ENCODE measurements at regions not wholly inside any gene's neighbourhood (a gene's known extent, or its start where the extent isn't known, plus 50 kb on each side); places are given as distances from the start of the nearest gene placed in this dataset.

DNA sequence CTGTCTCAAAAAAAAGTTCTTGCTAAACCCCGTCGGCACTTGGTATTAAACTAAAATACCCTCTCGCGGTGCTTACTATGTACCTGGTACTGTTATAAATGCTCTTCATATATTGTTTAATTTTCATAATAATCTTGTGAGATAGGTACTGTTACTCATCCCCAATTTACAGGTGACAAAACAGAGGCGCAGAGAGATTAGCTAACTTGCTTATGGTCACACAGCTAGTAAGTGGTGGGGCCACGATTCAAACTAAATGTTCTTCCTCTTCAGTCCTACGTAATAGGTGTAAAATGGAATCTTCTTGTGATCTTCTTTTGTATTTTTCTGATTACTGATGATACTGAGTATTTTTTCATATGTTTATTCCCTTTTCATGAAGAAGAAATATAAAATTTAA is 51.3 kb downstream of the TET3 start:
- no peak overlapping the region for H3K4me3 ChIP-seq (ENCODE audit: low read depth, low read length)
- no peak for DNase-seq
- no peak overlapping the region for H3K27ac ChIP-seq
- H3K9me3 ChIP-seq (ENCODE audit: severe bottlenecking) = no peaks in the 10 kb centered on the region
- no peaks in the 10 kb centered on the region for H3K36me3 ChIP-seq
- TF ChIP-seq, protein P1, sequence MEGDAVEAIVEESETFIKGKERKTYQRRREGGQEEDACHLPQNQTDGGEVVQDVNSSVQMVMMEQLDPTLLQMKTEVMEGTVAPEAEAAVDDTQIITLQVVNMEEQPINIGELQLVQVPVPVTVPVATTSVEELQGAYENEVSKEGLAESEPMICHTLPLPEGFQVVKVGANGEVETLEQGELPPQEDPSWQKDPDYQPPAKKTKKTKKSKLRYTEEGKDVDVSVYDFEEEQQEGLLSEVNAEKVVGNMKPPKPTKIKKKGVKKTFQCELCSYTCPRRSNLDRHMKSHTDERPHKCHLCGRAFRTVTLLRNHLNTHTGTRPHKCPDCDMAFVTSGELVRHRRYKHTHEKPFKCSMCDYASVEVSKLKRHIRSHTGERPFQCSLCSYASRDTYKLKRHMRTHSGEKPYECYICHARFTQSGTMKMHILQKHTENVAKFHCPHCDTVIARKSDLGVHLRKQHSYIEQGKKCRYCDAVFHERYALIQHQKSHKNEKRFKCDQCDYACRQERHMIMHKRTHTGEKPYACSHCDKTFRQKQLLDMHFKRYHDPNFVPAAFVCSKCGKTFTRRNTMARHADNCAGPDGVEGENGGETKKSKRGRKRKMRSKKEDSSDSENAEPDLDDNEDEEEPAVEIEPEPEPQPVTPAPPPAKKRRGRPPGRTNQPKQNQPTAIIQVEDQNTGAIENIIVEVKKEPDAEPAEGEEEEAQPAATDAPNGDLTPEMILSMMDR (IDR thresholded peaks at IDR 0.05; ENCODE audit: low read depth, low read length) = no peak
- no peaks in the 10 kb centered on the region for H3K27me3 ChIP-seq (ENCODE audit: insufficient read depth, low read depth, severe bottlenecking)

DNA sequence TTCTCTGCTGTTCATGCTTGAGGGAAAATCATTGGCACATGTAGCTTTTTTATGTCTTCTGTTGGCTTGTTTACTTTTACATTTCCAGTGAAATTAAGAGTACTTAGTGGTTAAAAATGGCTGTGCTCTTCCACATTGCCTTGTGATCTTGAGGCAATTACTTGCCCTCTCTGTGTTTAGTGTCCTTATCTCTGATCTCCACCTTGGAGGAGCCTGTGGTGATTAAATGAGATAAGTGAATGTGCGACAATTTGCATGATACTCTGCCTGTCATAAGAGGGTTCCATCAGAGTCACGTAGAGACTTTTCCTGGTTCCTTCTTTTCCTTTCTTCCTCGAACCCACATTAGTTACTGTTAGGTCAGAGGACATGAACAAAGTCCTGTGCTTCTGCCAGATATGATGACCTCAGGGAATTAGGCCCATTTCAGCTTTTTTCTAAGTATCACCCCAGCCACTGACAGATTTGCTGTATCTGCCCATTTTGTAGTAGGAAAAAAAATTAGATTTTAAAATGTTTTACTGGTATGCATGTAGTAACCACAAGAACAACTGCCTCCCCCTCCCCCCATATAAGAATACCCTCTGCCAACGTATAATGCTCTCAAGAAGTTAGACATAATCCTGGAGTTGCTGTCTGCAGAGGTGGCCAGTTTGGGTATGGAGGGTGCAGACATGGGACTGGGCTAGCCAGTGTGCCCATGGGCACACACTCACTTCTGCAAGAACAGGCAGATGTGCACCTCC is 51.9 kb downstream of the TET3 start:
- no peaks in the 10 kb centered on the region for H3K36me3 ChIP-seq
- no peak overlapping the region for H3K27ac ChIP-seq
- no peaks in the 10 kb centered on the region for H3K9me3 ChIP-seq (ENCODE audit: severe bottlenecking)
- no peak overlapping the region for H3K4me3 ChIP-seq (ENCODE audit: low read depth, low read length)
- TF ChIP-seq, protein P1 (IDR thresholded peaks at IDR 0.05; ENCODE audit: low read depth, low read length) = no peak
- no peak for DNase-seq
- H3K27me3 ChIP-seq (ENCODE audit: insufficient read depth, low read depth, severe bottlenecking) = no peaks in the 10 kb centered on the region

DNA sequence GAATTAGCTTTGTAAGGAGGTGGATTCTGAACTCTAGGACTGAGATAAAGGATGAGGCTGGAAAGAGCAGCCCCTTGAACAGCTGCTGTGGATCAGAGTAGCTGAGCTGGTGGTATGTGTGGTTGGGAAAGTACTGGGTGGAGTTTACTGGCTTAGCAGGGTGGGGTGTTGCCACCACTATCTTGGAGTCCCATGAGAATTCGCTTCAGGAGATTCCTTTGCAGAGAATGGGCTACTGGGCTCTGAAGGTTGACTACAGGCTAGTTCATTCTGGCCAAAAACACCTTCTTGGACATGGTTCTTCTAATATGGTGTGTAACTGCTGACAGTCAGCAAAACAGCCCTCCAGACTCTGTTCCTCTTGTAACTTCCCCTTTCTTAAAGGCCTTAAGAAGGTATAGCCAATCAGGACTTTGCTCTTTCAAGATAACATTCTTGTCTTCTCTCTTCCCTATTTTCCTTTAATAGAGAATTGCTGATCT is 52.7 kb downstream of the TET3 start:
- Histone ChIP-seq H3K4me3 (ENCODE audit: low read depth, low read length) (no peak overlapping the region), H3K36me3 (no peaks in the 10 kb centered on the region; the same call in 1 of the 2 replicates), H3K27ac (no peak overlapping the region), H3K9me3 (ENCODE audit: severe bottlenecking) (no peaks in the 10 kb centered on the region), H3K27me3 (ENCODE audit: insufficient read depth, low read depth, severe bottlenecking) (no peaks in the 10 kb centered on the region)
- no peak for DNase-seq
- TF ChIP-seq, protein P1 (IDR thresholded peaks at IDR 0.05; ENCODE audit: low read depth, low read length) = no peak

DNA sequence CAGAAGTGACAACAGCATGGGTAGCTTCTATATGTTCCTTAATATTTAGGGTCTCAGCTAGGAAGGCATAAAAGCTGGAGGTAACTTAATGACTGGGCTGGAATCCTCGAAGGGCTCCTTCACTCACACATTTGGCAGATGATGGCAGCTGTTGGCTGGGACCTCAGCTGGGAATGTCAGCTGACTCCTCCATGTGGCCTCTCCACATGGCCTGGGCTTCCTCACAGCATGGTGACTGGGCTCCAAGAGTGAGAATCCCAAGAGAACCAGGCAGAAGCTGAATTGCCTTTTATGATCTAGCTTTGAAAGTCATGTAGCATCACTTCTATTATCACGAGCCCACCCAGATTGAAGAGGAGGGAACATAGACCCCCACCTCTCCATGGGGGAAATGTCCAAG is 54.9 kb downstream of the TET3 start:
- H3K4me3 ChIP-seq (ENCODE audit: low read depth, low read length) = no peak overlapping the region
- no peaks in the 10 kb centered on the region for H3K27me3 ChIP-seq (ENCODE audit: insufficient read depth, low read depth, severe bottlenecking)
- peaks cover 4% of the 10 kb centered on the region for H3K36me3 ChIP-seq
- no peak for DNase-seq
- TF ChIP-seq, protein P1 (IDR thresholded peaks at IDR 0.05; ENCODE audit: low read depth, low read length) = no peak
- no peak overlapping the region for H3K27ac ChIP-seq
- H3K9me3 ChIP-seq (ENCODE audit: severe bottlenecking) = no peaks in the 10 kb centered on the region

DNA sequence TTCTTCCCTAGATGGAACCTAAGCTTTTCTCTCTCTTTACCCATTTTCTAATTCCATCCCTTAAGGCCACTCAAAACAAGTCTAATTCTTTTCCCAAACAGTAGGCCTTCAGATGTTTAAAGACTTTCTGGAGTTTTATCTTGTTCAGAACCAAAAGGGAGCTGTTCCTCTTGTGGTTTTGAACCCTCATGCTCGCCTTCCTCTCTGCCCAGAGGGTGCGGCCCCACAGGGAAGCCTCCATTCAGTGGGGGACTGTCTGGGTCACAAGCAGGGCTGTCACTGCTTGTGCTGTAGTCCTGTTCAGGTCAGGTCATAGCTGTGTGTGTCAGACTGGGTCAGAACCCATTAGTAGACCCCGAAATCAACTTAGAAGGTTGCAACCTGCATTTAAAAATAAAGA is 56.5 kb downstream of the TET3 start:
- peaks cover 12% of the 10 kb centered on the region for H3K36me3 ChIP-seq
- H3K4me3 ChIP-seq (ENCODE audit: low read depth, low read length) = no peak overlapping the region
- H3K27me3 ChIP-seq (ENCODE audit: insufficient read depth, low read depth, severe bottlenecking) = no peaks in the 10 kb centered on the region
- no peaks in the 10 kb centered on the region for H3K9me3 ChIP-seq (ENCODE audit: severe bottlenecking)
- no peak overlapping the region for H3K27ac ChIP-seq
- no peak for DNase-seq
- TF ChIP-seq, protein P1 (IDR thresholded peaks at IDR 0.05; ENCODE audit: low read depth, low read length) = no peak

DNA sequence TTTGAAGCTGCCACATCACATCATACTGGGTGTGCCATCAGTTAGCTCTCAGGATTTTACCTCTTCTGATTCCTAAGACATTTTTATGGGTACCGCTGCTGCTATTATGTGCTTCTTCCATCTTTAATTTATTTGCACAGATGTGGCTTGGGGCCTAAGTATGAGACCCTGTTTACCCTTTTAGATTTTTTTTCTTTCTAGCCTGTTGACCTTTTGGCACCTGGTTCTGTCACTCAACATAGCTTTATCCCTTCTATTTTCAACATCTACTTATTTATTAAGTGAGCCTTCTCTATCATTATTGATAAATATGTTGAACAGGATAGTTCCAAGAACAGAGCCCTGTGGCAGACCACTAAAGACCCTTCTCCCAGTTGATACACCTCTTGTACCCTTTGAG is 57.0 kb downstream of the TET3 start:
- Histone ChIP-seq H3K4me3 (ENCODE audit: low read depth, low read length) (no peak overlapping the region), H3K27me3 (ENCODE audit: insufficient read depth, low read depth, severe bottlenecking) (no peaks in the 10 kb centered on the region), H3K9me3 (ENCODE audit: severe bottlenecking) (no peaks in the 10 kb centered on the region), H3K27ac (no peak overlapping the region), H3K36me3 (peaks cover 17% of the 10 kb centered on the region)
- no peak for DNase-seq
- TF ChIP-seq, protein P1 (IDR thresholded peaks at IDR 0.05; ENCODE audit: low read depth, low read length) = no peak

Measured in WERI-Rb-1 (cell line).